HEK293T (cell line): ENCODE measurements at regions not wholly inside any gene's neighbourhood (a gene's known extent, or its start where the extent isn't known, plus 50 kb on each side); places are given as distances from the start of the nearest gene placed in this dataset.

Experiments
- BHLHE40 ChIP-seq: fragments of 450-650 bp; IDR thresholded peaks from 2 replicates; pipeline ENCODE4 v1.6.1; 2016; ENCODE audit warnings: mild to moderate bottlenecking, moderate library complexity, borderline replicate concordance
- CTBP1 ChIP-seq: fragments of 450-650 bp; IDR thresholded peaks from 2 replicates; pipeline ENCODE4 v1.6.1; 2016; ENCODE audit warnings: borderline replicate concordance
- FOXA1 ChIP-seq: fragments of 450-650 bp; IDR thresholded peaks from 2 replicates; pipeline ENCODE4 v1.6.1; 2016; ENCODE audit warnings: mild to moderate bottlenecking
- FOXK2 ChIP-seq: fragments of 450-650 bp; IDR thresholded peaks from 2 replicates; pipeline ENCODE4 v1.6.1; 2016; ENCODE audit warnings: mild to moderate bottlenecking
- FOXM1 ChIP-seq: fragments of 450-650 bp; IDR thresholded peaks from 2 replicates; pipeline ENCODE4 v1.6.1; 2017; ENCODE audit warnings: mild to moderate bottlenecking, borderline replicate concordance
- HDGF ChIP-seq: fragments of 450-650 bp; IDR thresholded peaks from 2 replicates; pipeline ENCODE4 v1.6.1; 2017; ENCODE audit warnings: antibody characterized with exemption, borderline replicate concordance
- TF ChIP-seq, protein P1 (sequence below): fragments of 450-650 bp; IDR thresholded peaks from 2 replicates; pipeline ENCODE4 v1.6.1; 2016

GRCh38 chr4:22003878-22004277 is 55.3 kb upstream of the KCNIP4 start:
- TF ChIP-seq FOXM1 (no peak), HDGF (no peak), BHLHE40 (no peak), FOXA1 (no peak), FOXK2 (no peak), CTBP1 (no peak)
- TF ChIP-seq, protein P1, sequence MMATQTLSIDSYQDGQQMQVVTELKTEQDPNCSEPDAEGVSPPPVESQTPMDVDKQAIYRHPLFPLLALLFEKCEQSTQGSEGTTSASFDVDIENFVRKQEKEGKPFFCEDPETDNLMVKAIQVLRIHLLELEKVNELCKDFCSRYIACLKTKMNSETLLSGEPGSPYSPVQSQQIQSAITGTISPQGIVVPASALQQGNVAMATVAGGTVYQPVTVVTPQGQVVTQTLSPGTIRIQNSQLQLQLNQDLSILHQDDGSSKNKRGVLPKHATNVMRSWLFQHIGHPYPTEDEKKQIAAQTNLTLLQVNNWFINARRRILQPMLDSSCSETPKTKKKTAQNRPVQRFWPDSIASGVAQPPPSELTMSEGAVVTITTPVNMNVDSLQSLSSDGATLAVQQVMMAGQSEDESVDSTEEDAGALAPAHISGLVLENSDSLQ = no peak
